ENCODE measurements at regions not wholly inside any gene's neighbourhood (a gene's known extent, or its start where the extent isn't known, plus 50 kb on each side); places are given as distances from the start of the nearest gene placed in this dataset.

GRCh38 chr1:112054510-112054909 lies 65.0 kb upstream of the KCND3 start:
- Histone ChIP-seq H3K36me3 (ENCODE audit: low read depth) (no peaks in the 10 kb centered on the region), H3K27me3 (ENCODE audit: insufficient read depth, poor library complexity, severe bottlenecking) (no peaks in the 10 kb centered on the region), H3K4me1 (ENCODE audit: insufficient read depth, poor library complexity, severe bottlenecking) (no peaks in the 10 kb centered on the region), H3K27ac (ENCODE audit: poor library complexity, severe bottlenecking) (no peak overlapping the region), H3K4me3 (ENCODE audit: severe bottlenecking) (no peak overlapping the region), H3K9me3 (ENCODE audit: severe bottlenecking) (no peaks in the 10 kb centered on the region)
- TF ChIP-seq CTCF (IDR thresholded peaks at IDR 0.05; ENCODE audit: poor library complexity, severe bottlenecking), result no peak
- no peak for DNase-seq (ENCODE audit: low spot score)
- ATAC-seq (ENCODE audit: low read depth), result no peak

- TF ChIP-seq CTCF (IDR thresholded peaks at IDR 0.05; ENCODE audit: poor library complexity, severe bottlenecking), result no peak
- no peaks in the 10 kb centered on the region for H3K27me3 ChIP-seq (ENCODE audit: insufficient read depth, poor library complexity, severe bottlenecking)
- DNase-seq (ENCODE audit: low spot score), result no peak
- H3K4me1 ChIP-seq (ENCODE audit: insufficient read depth, poor library complexity, severe bottlenecking), result peaks cover 8% of the 10 kb centered on the region
- H3K9me3 ChIP-seq (ENCODE audit: severe bottlenecking), result no peaks in the 10 kb centered on the region
- no peak overlapping the region for H3K4me3 ChIP-seq (ENCODE audit: severe bottlenecking)
- ATAC-seq (ENCODE audit: low read depth), result no peak
- no peak overlapping the region for H3K27ac ChIP-seq (ENCODE audit: poor library complexity, severe bottlenecking)
- no peaks in the 10 kb centered on the region for H3K36me3 ChIP-seq (ENCODE audit: low read depth)
Observed at GRCh38 chr1:112056354-112056753, 66.9 kb upstream of the KCND3 start.

- no peak for DNase-seq (ENCODE audit: low spot score)
- TF ChIP-seq CTCF (IDR thresholded peaks at IDR 0.05; ENCODE audit: poor library complexity, severe bottlenecking), result no peak
Observed at GRCh38 chr1:112057736-112058135, 68.3 kb upstream of the KCND3 start.

GRCh38 chr1:112058815-112059450 lies 69.5 kb upstream of the KCND3 start:
- no peaks in the 10 kb centered on the region for H3K9me3 ChIP-seq (ENCODE audit: severe bottlenecking)
- H3K36me3 ChIP-seq (ENCODE audit: low read depth), result no peaks in the 10 kb centered on the region
- ATAC-seq (ENCODE audit: low read depth) (peak; percentile 29; the same call in 1 of the 3 replicates), DNase-seq (ENCODE audit: low spot score) (no peak)
- H3K4me1 ChIP-seq (ENCODE audit: insufficient read depth, poor library complexity, severe bottlenecking), result peaks cover 8% of the 10 kb centered on the region
- no peak for TF ChIP-seq CTCF (IDR thresholded peaks at IDR 0.05; ENCODE audit: poor library complexity, severe bottlenecking)
- H3K27ac ChIP-seq (ENCODE audit: poor library complexity, severe bottlenecking), result no peak overlapping the region
- H3K27me3 ChIP-seq (ENCODE audit: insufficient read depth, poor library complexity, severe bottlenecking), result no peaks in the 10 kb centered on the region
- H3K4me3 ChIP-seq (ENCODE audit: severe bottlenecking), result no peak overlapping the region

More at GRCh38 chr1:112057736-112058135, 68.3 kb upstream of the KCND3 start:
- Histone ChIP-seq H3K4me3 (ENCODE audit: severe bottlenecking) (no peak overlapping the region), H3K4me1 (ENCODE audit: insufficient read depth, poor library complexity, severe bottlenecking) (peaks cover 8% of the 10 kb centered on the region), H3K27ac (ENCODE audit: poor library complexity, severe bottlenecking) (no peak overlapping the region), H3K27me3 (ENCODE audit: insufficient read depth, poor library complexity, severe bottlenecking) (no peaks in the 10 kb centered on the region), H3K36me3 (ENCODE audit: low read depth) (no peaks in the 10 kb centered on the region), H3K9me3 (ENCODE audit: severe bottlenecking) (no peaks in the 10 kb centered on the region)
- ATAC-seq (ENCODE audit: low read depth), result no peak

- no peaks in the 10 kb centered on the region for H3K9me3 ChIP-seq (ENCODE audit: severe bottlenecking)
- DNase-seq (ENCODE audit: low spot score) (no peak), ATAC-seq (ENCODE audit: low read depth) (no peak)
- no peaks in the 10 kb centered on the region for H3K36me3 ChIP-seq (ENCODE audit: low read depth)
- no peak overlapping the region for H3K27ac ChIP-seq (ENCODE audit: poor library complexity, severe bottlenecking)
- H3K27me3 ChIP-seq (ENCODE audit: insufficient read depth, poor library complexity, severe bottlenecking), result no peaks in the 10 kb centered on the region
- H3K4me3 ChIP-seq (ENCODE audit: severe bottlenecking), result no peak overlapping the region
- H3K4me1 ChIP-seq (ENCODE audit: insufficient read depth, poor library complexity, severe bottlenecking), result peaks cover 8% of the 10 kb centered on the region
- no peak for TF ChIP-seq CTCF (IDR thresholded peaks at IDR 0.05; ENCODE audit: poor library complexity, severe bottlenecking)
Observed at GRCh38 chr1:112059679-112060078, 70.2 kb upstream of the KCND3 start.
